SK-N-SH (cell line): ENCODE measurements at regions not wholly inside any gene's neighbourhood (a gene's known extent, or its start where the extent isn't known, plus 50 kb on each side); places are given as distances from the start of the nearest gene placed in this dataset.

Experiments used
- CTCF ChIA-PET: fragments of 300-600, 350-600 bp; formaldehyde crosslinking; extraction: SDS; loops from one replicate; lab custom pipeline; 2021; lab: Yijun Ruan, JAX
- POLR2A ChIA-PET: fragments of 350-600 bp; sonication (Branson Sonifier 250); formaldehyde crosslinking; extraction: SDS; loops from one replicate; lab custom pipeline; 2020; ENCODE audit warnings: antibody characterized with exemption, inconsistent platforms; lab: Yijun Ruan, JAX
- DNase-seq: peaks from one replicate; pipeline ENCODE4 v3.0.0; 2012
- H2AFZ ChIP-seq: fragments of 200-600 bp; sonication (generic); 2 replicates; pipeline ENCODE4 v1.8.1; 2016; ENCODE audit warnings: antibody characterized with exemption, mild to moderate bottlenecking, low read depth
- H3F3A ChIP-seq: fragments of 200-600 bp; sonication (generic); replicated peaks from 2 replicates; pipeline ENCODE3; 2016; ENCODE audit warnings: antibody characterized with exemption, mild to moderate bottlenecking; ENCODE audit not compliant: insufficient read depth
- H3K27ac ChIP-seq, 2 experiments: fragments of 200-500 bp in 1 of 2; fragments of 200-600 bp in 1 of 2; sonication (Bioruptor generic) in 1 of 2; sonication (generic), shearing (Covaris generic) in 1 of 2; 2 replicates each; pipeline versions ENCODE4 v1.5.1 to v1.6.1; 2014 to 2016; ENCODE audit warnings: low read depth in 2 of 2, inconsistent platforms in 1 of 2, low read length in 1 of 2, mild to moderate bottlenecking in 1 of 2, mixed read lengths in 1 of 2
- H3K27me3 ChIP-seq: fragments of 200-600 bp; sonication (generic), shearing (Covaris generic); 2 replicates; pipeline ENCODE4 v1.6.1; 2016; ENCODE audit warnings: mixed run types; ENCODE audit not compliant: insufficient read depth
- H3K36me3 ChIP-seq, 2 experiments: fragments of 200-500 bp in 1 of 2; fragments of 200-600 bp in 1 of 2; sonication (Bioruptor generic) in 1 of 2; sonication (generic) in 1 of 2; replicated peaks in 1 of 2; 2 replicates each; pipeline versions ENCODE3 to v1.5.1; 2014 to 2016; ENCODE audit warnings: low read length in 1 of 2, mild to moderate bottlenecking in 1 of 2; ENCODE audit not compliant: insufficient read depth in 2 of 2, control insufficient read depth in 1 of 2
- H3K4me1 ChIP-seq, 2 experiments: fragments of 200-500 bp in 1 of 2; fragments of 200-600 bp in 1 of 2; sonication (Bioruptor generic) in 1 of 2; sonication (generic), shearing (Covaris generic) in 1 of 2; 2 replicates each; pipeline versions ENCODE4 v1.5.1 to v1.6.1; 2014 to 2016; ENCODE audit warnings: low read depth in 1 of 2, low read length in 1 of 2, mixed run types in 1 of 2; ENCODE audit not compliant: insufficient read depth in 2 of 2, control insufficient read depth in 1 of 2
- H3K4me2 ChIP-seq: fragments of 200-600 bp; sonication (generic), shearing (Covaris generic); 2 replicates; pipeline ENCODE4 v1.6.1; 2017; ENCODE audit warnings: mixed run types
- H3K4me3 ChIP-seq, 2 experiments: fragments of 200-500 bp in 1 of 2; fragments of 200-600 bp in 1 of 2; sonication (Bioruptor generic) in 1 of 2; sonication (generic), shearing (Covaris generic) in 1 of 2; 2 replicates each; pipeline versions ENCODE4 v1.5.1 to v1.8.1; 2014 to 2016; ENCODE audit warnings: low read depth in 2 of 2, inconsistent platforms in 1 of 2, low read length in 1 of 2, mild to moderate bottlenecking in 1 of 2, mixed read lengths in 1 of 2, moderate library complexity in 1 of 2
- H3K79me2 ChIP-seq: fragments of 200-600 bp; sonication (generic); 2 replicates; pipeline ENCODE4 v1.8.1; 2017; ENCODE audit warnings: mild to moderate bottlenecking; ENCODE audit not compliant: insufficient read depth
- H3K9ac ChIP-seq: fragments of 200-600 bp; sonication (generic); 2 replicates; pipeline ENCODE4 v1.6.1; 2017; ENCODE audit warnings: mixed run types
- H3K9me2 ChIP-seq: fragments of 200-600 bp; sonication (generic); 2 replicates; pipeline ENCODE4 v1.6.1; 2017; ENCODE audit warnings: mixed run types
- H3K9me3 ChIP-seq: fragments of 200-600 bp; sonication (generic); 2 replicates; pipeline ENCODE4 v1.6.1; 2017; ENCODE audit warnings: mixed run types, mild to moderate bottlenecking, moderate library complexity
- H4K20me1 ChIP-seq: fragments of 200-600 bp; sonication (generic); 2 replicates; pipeline ENCODE4 v1.6.1; 2017; ENCODE audit warnings: mild to moderate bottlenecking, mixed run types; ENCODE audit not compliant: insufficient read depth
- CHD2 ChIP-seq: fragments of 150-350 bp; IDR thresholded peaks from 2 replicates; pipeline ENCODE4 v1.6.1; 2018; ENCODE audit warnings: low read length; ENCODE audit not compliant: partially characterized antibody
- ELF1 ChIP-seq: IDR thresholded peaks from 2 replicates; pipeline ENCODE4 v1.4.0; 2012
- FOXM1 ChIP-seq: IDR thresholded peaks from 2 replicates; pipeline ENCODE4 v1.4.0; 2012; ENCODE audit warnings: low read depth, mild to moderate bottlenecking
- GATA2 ChIP-seq: sonication (generic); formaldehyde crosslinking; IDR thresholded peaks from 2 replicates; pipeline ENCODE4 v1.5.0; 2020; ENCODE audit warnings: mild to moderate bottlenecking, missing genetic modification reagents
- MXI1 ChIP-seq: IDR thresholded peaks from 2 replicates; pipeline ENCODE4 v1.6.1; 2012; ENCODE audit warnings: mild to moderate bottlenecking, low read depth, low read length, improper control_type of control experiment
- NFIC ChIP-seq: IDR thresholded peaks from 2 replicates; pipeline ENCODE4 v1.4.0; 2012; ENCODE audit warnings: borderline replicate concordance
- POLR2AphosphoS5 ChIP-seq: IDR thresholded peaks from 2 replicates; pipeline ENCODE4 v1.6.1; 2012; ENCODE audit warnings: low read depth, low read length
- RCOR1 ChIP-seq: fragments of 150-350 bp; IDR thresholded peaks from 2 replicates; pipeline ENCODE4 v1.6.1; 2017; ENCODE audit warnings: antibody characterized with exemption, low read length
- RFX5 ChIP-seq: IDR thresholded peaks from 2 replicates; pipeline ENCODE4 v1.6.1; 2012; ENCODE audit warnings: mild to moderate bottlenecking, improper control_type of control experiment, low read length
- SMC3 ChIP-seq: IDR thresholded peaks from 2 replicates; pipeline ENCODE4 v1.6.1; 2012; ENCODE audit warnings: low read depth, low read length, improper control_type of control experiment
- TAF1 ChIP-seq: IDR thresholded peaks from 2 replicates; pipeline ENCODE4 v1.6.1; 2012; ENCODE audit warnings: low read depth, mild to moderate bottlenecking, low read length, moderate library complexity, borderline replicate concordance
- TCF12 ChIP-seq: IDR thresholded peaks from 2 replicates; pipeline ENCODE4 v1.4.0; 2012
- YY1 ChIP-seq: IDR thresholded peaks from 2 replicates; pipeline ENCODE4 v1.4.0; 2012; ENCODE audit warnings: low read depth, mild to moderate bottlenecking
- WGBS: methylation state at CpG from one replicate; pipeline ENCODE4 v1.1.6; 2017; ENCODE audit warnings: low lambda C conversion rate; 5-methylcytosine and 5-hydroxymethylcytosine counted together
- TF ChIP-seq, protein P1 (sequence below): IDR thresholded peaks from 2 replicates; pipeline ENCODE4; 2012
- TF ChIP-seq, protein P2 (sequence below): IDR thresholded peaks from 2 replicates; pipeline ENCODE4 v1.4.0; 2012; ENCODE audit warnings: low read depth, borderline replicate concordance
- TF ChIP-seq, protein P3 (sequence below): IDR thresholded peaks from 2 replicates; pipeline ENCODE4 v1.4.0; 2012; ENCODE audit warnings: low read depth

DNA sequence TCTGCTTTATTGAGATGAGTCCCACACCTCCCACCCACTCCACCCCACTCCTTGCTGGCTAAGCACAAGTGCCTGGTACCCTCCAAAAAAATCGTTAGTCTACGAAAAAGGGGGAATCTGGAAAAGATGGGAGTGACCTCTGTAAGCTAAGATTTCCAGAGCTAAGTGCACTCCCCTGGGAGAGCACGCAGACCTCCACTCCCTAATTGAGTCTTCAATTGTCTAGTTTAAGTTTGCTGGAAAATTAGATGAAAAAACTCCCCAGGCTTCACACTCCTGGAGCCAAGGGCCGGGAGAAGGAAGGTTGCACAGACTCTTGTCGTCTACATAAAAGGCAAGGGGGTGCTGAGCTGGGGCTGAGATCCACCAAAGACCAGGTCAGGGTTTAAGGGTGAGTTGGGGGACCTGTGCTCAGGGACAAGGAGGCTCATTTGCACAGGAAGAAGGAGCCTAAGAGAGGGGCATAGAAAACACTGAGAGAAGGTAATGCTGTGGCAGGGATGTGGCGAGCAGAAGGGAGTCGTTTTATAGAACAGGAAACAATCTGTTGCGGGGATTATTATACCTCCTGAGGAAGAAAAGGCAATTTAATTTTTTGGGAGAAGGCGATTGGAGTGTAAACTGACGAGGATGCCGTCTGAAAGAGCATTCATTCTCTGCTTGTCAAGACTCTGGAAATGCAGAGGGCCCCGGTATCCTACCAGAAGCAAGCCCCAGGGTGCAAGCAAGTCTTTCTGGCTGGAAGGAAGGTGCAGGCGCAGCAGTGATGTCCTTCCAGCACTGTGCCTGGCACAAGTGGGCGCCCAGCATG is 126.5 kb upstream of the DLG1 start:
- POLR2A ChIA-PET: no interaction called here
- no peaks in the 10 kb centered on the region for H3K27me3 ChIP-seq
- TF ChIP-seq POLR2AphosphoS5 (no peak), NFIC (no peak), MXI1 (no peak), RCOR1 (no peak), TAF1 (no peak), YY1 (no peak), RFX5 (no peak), GATA2 (no peak), SMC3 (no peak), ELF1 (no peak), CHD2 (no peak), TCF12 (no peak), FOXM1 (no peak)
- TF ChIP-seq, protein P1, sequence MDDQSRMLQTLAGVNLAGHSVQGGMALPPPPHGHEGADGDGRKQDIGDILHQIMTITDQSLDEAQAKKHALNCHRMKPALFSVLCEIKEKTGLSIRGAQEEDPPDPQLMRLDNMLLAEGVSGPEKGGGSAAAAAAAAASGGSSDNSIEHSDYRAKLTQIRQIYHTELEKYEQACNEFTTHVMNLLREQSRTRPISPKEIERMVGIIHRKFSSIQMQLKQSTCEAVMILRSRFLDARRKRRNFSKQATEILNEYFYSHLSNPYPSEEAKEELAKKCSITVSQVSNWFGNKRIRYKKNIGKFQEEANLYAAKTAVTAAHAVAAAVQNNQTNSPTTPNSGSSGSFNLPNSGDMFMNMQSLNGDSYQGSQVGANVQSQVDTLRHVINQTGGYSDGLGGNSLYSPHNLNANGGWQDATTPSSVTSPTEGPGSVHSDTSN: no peak
- TF ChIP-seq, protein P2, sequence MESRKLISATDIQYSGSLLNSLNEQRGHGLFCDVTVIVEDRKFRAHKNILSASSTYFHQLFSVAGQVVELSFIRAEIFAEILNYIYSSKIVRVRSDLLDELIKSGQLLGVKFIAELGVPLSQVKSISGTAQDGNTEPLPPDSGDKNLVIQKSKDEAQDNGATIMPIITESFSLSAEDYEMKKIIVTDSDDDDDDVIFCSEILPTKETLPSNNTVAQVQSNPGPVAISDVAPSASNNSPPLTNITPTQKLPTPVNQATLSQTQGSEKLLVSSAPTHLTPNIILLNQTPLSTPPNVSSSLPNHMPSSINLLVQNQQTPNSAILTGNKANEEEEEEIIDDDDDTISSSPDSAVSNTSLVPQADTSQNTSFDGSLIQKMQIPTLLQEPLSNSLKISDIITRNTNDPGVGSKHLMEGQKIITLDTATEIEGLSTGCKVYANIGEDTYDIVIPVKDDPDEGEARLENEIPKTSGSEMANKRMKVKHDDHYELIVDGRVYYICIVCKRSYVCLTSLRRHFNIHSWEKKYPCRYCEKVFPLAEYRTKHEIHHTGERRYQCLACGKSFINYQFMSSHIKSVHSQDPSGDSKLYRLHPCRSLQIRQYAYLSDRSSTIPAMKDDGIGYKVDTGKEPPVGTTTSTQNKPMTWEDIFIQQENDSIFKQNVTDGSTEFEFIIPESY: no peak
- TF ChIP-seq, protein P3, sequence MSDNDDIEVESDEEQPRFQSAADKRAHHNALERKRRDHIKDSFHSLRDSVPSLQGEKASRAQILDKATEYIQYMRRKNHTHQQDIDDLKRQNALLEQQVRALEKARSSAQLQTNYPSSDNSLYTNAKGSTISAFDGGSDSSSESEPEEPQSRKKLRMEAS: no peak
- H3K9me3 ChIP-seq: no peaks in the 10 kb centered on the region
- WGBS: 88% methylated on average over 14 of the region's 14 CpGs
- no peak overlapping the region for H2AFZ ChIP-seq
- H3K27ac ChIP-seq: no peak overlapping the region
- H3K9me2 ChIP-seq: no peaks in the 10 kb centered on the region
- no peak overlapping the region for H3K9ac ChIP-seq
- H3K4me2 ChIP-seq: no peak overlapping the region
- no peaks in the 10 kb centered on the region for H4K20me1 ChIP-seq
- no peaks in the 10 kb centered on the region for H3K36me3 ChIP-seq
- no peak overlapping the region for H3K4me3 ChIP-seq
- no peaks in the 10 kb centered on the region for H3F3A ChIP-seq
- CTCF ChIA-PET: interaction anchor here (1.0 to 1.9 kb wide), 3 partner anchors 17 to 168 kb away, joined by 3 to 13 read pairs (median 3); no protein-coding TSS in a partner anchor
- no peaks in the 10 kb centered on the region for H3K79me2 ChIP-seq
- H3K4me1 ChIP-seq: peaks cover 17 to 53% of the 10 kb centered on the region in 2 experiments; a peak in 3 of 4 replicates
- no peak for DNase-seq
